ENCODE measurements at regions not wholly inside any gene's neighbourhood (a gene's known extent, or its start where the extent isn't known, plus 50 kb on each side); places are given as distances from the start of the nearest gene placed in this dataset.

DNA sequence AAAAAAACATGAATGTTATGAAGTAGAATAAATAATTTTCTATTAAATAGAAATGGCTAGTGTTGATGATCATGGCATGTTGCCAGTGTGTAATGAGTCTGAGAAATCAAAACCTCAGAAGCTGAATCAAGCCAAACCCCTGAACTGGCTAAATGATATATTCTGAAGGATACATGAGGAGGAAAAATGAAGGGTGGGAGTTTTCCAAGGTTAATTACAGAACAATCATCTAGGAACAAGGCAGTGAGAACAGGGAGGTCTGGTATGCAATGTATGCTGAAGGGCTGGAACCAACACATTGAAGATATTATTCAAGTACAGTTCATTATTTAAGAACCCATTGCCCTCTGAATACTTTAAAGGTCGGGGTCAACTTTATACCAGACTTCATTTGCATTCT, 309.1 kb upstream of the NRIP1 start:
- Mint-ChIP-seq H3K4me3 (no peak overlapping the region), H3K36me3 (ENCODE audit: insufficient read depth) (no peaks in the 10 kb centered on the region), H3K27me3 (ENCODE audit: low read depth) (peaks cover 2% of the 10 kb centered on the region), H3K4me1 (ENCODE audit: low read depth) (peaks cover 3% of the 10 kb centered on the region), H3K9me3 (no peaks in the 10 kb centered on the region)
- no peak for ATAC-seq
- DNase-seq: no peak

- ATAC-seq: no peak
- no peaks in the 10 kb centered on the region for H3K9me3 Mint-ChIP-seq
- H3K27me3 Mint-ChIP-seq (ENCODE audit: low read depth): no peaks in the 10 kb centered on the region
- H3K4me1 Mint-ChIP-seq (ENCODE audit: low read depth): no peaks in the 10 kb centered on the region
- no peak overlapping the region for H3K4me3 Mint-ChIP-seq
- no peak for DNase-seq
- no peaks in the 10 kb centered on the region for H3K36me3 Mint-ChIP-seq (ENCODE audit: insufficient read depth)
These were observed 315.0 kb upstream of the NRIP1 start for GRCh38 chr21:15379776-15380175.

- Mint-ChIP-seq H3K4me3 (no peak overlapping the region), H3K36me3 (ENCODE audit: insufficient read depth) (no peaks in the 10 kb centered on the region), H3K27me3 (ENCODE audit: low read depth) (no peaks in the 10 kb centered on the region), H3K9me3 (no peaks in the 10 kb centered on the region), H3K4me1 (ENCODE audit: low read depth) (no peaks in the 10 kb centered on the region)
- DNase-seq (no peak), ATAC-seq (no peak)
These were observed 318.8 kb upstream of the NRIP1 start for GRCh38 chr21:15383588-15383987.

DNA sequence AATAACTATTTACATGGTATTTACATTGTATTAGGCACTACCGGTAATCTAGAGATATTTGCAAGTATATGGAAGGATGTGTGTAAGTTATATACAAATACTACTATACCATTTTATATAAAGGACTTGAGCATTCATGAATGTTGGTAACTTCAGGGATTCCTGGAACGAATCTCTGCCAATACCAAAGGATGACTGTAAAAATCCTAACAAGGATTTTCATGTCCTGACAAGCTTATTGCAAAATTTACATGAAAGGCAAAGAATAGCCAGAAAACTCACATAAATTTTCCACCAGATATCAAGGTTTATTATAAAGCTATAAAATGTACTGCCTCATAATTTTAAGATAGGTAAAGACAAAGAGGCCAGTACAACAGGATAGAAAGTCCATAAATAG, 325.2 kb upstream of the NRIP1 start:
- no peaks in the 10 kb centered on the region for H3K9me3 Mint-ChIP-seq
- H3K27me3 Mint-ChIP-seq (ENCODE audit: low read depth): no peaks in the 10 kb centered on the region
- DNase-seq (no peak), ATAC-seq (no peak)
- no peaks in the 10 kb centered on the region for H3K36me3 Mint-ChIP-seq (ENCODE audit: insufficient read depth)
- no peaks in the 10 kb centered on the region for H3K4me1 Mint-ChIP-seq (ENCODE audit: low read depth)
- no peak overlapping the region for H3K4me3 Mint-ChIP-seq

- no peak overlapping the region for H3K4me3 Mint-ChIP-seq
- H3K36me3 Mint-ChIP-seq (ENCODE audit: insufficient read depth): no peaks in the 10 kb centered on the region
- ATAC-seq (no peak), DNase-seq (no peak)
- no peaks in the 10 kb centered on the region for H3K27me3 Mint-ChIP-seq (ENCODE audit: low read depth)
- no peaks in the 10 kb centered on the region for H3K9me3 Mint-ChIP-seq
- no peaks in the 10 kb centered on the region for H3K4me1 Mint-ChIP-seq (ENCODE audit: low read depth)
These were observed 332.5 kb upstream of the NRIP1 start for GRCh38 chr21:15397258-15397657.

DNA sequence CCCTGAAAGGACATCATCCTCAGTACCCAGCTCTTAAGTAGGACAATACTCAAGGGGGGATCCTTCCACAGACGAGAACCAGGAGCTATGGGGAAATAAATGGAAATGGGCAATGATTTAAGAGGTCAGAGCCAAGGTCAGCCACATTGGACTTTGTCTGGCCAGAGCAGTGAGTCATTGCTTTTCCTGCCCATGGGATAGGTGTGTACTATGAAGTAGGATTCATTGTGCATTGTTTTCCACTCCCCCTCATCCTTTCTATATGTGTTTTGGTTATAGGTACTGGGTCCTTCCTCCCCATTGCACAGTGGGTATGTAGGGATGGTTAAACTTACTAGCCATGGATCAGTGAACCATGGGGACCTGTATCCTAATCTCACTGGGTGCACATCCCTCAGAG, 328.9 kb upstream of the USP25 start:
- Mint-ChIP-seq H3K4me1 (ENCODE audit: low read depth) (no peaks in the 10 kb centered on the region), H3K36me3 (ENCODE audit: insufficient read depth) (no peaks in the 10 kb centered on the region), H3K9me3 (no peaks in the 10 kb centered on the region), H3K27me3 (ENCODE audit: low read depth) (no peaks in the 10 kb centered on the region), H3K4me3 (no peak overlapping the region)
- no peak for DNase-seq
- no peak for ATAC-seq

DNA sequence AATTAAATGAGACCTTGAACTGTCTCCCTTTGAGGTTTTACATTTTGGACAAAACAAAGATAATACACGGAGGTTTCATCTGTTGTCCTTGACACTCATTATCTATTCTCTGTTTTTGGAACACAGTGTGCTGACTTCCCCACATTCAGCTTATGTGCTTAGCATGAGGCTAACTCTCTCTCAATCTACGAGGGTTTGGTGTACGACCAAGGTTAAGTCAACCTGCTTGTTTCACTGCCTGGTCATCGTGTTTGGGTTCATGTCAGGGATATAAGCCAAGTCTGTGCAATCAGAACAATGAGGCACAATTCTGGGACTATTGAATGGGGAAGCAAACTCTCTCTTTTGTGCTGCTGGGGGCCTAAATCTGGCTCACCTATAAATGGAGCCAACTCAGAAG, 328.5 kb upstream of the USP25 start:
- ATAC-seq (no peak), DNase-seq (no peak)
- no peaks in the 10 kb centered on the region for H3K4me1 Mint-ChIP-seq (ENCODE audit: low read depth)

DNA sequence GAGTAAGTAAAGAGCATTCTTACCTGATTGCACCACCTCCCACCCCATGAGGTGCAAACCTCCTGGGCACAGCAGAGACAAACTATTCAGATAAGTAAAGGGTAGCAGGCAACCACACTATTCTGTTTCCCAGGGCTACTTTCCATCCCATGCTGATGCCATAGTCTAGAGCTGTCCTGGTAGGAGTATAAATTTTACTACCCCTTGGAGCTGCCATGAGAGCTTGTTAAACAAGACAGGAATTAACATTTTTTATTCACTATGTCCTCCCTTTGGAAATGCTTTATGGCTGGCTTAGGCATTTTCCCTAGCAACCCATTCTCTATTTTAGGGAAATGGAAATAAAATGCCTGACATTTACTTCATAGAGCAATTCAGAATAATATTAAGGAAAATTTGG, 324.6 kb upstream of the USP25 start:
- no peak for DNase-seq
- no peaks in the 10 kb centered on the region for H3K36me3 Mint-ChIP-seq (ENCODE audit: insufficient read depth)
- H3K27me3 Mint-ChIP-seq (ENCODE audit: low read depth): no peaks in the 10 kb centered on the region
- no peak overlapping the region for H3K4me3 Mint-ChIP-seq
- no peaks in the 10 kb centered on the region for H3K4me1 Mint-ChIP-seq (ENCODE audit: low read depth)
- ATAC-seq: no peak
- no peaks in the 10 kb centered on the region for H3K9me3 Mint-ChIP-seq

More for the DNA sequence above, 328.5 kb upstream of the USP25 start:
- no peaks in the 10 kb centered on the region for H3K36me3 Mint-ChIP-seq (ENCODE audit: insufficient read depth)
- no peaks in the 10 kb centered on the region for H3K9me3 Mint-ChIP-seq
- H3K27me3 Mint-ChIP-seq (ENCODE audit: low read depth): no peaks in the 10 kb centered on the region
- H3K4me3 Mint-ChIP-seq: no peak overlapping the region

DNA sequence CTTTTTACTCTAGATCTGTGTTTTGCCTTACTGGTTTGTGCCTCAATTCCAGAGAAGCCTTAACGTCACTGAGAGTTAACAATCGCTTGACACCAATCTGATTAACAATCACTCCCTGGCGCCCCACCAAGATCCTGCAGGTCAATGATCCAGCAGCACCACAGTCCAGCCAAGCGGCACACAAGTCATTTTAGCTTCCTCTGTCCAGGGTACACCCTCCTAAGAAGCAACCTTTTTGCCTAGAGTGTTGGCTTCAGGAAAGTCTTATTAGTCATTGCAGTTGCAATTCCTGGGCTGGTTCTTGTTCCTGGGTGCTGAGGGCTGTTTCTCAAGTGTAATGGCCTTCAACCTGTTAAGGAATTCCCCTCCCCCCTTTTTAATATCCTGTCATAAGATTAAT, 323.0 kb upstream of the USP25 start:
- no peak overlapping the region for H3K4me3 Mint-ChIP-seq
- no peaks in the 10 kb centered on the region for H3K4me1 Mint-ChIP-seq (ENCODE audit: low read depth)
- H3K36me3 Mint-ChIP-seq (ENCODE audit: insufficient read depth): no peaks in the 10 kb centered on the region
- H3K27me3 Mint-ChIP-seq (ENCODE audit: low read depth): no peaks in the 10 kb centered on the region
- peaks cover 8% of the 10 kb centered on the region for H3K9me3 Mint-ChIP-seq
- DNase-seq (no peak), ATAC-seq (no peak)

DNA sequence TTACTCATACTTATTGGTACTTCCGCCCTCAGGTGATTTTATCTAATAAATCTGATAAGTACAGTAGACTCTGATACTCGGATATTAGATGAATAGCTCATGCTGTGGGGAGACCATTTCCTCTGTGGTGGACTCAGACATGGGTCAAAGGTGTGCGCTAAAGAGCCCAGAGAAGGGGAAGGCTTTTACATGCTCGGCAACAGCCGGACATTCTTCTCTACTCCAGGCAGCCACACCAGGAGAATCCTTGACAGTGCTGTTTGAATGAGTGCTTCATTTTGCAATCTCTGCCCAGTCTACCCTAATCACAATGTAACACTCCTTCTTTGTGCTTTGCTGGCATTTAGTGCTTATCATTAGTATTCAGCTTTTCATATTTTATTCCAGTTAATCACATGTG, 322.2 kb upstream of the USP25 start:
- no peak overlapping the region for H3K4me3 Mint-ChIP-seq
- ATAC-seq (no peak), DNase-seq (no peak)
- H3K4me1 Mint-ChIP-seq (ENCODE audit: low read depth): no peaks in the 10 kb centered on the region
- no peaks in the 10 kb centered on the region for H3K27me3 Mint-ChIP-seq (ENCODE audit: low read depth)
- H3K36me3 Mint-ChIP-seq (ENCODE audit: insufficient read depth): no peaks in the 10 kb centered on the region
- peaks cover 14% of the 10 kb centered on the region for H3K9me3 Mint-ChIP-seq

DNA sequence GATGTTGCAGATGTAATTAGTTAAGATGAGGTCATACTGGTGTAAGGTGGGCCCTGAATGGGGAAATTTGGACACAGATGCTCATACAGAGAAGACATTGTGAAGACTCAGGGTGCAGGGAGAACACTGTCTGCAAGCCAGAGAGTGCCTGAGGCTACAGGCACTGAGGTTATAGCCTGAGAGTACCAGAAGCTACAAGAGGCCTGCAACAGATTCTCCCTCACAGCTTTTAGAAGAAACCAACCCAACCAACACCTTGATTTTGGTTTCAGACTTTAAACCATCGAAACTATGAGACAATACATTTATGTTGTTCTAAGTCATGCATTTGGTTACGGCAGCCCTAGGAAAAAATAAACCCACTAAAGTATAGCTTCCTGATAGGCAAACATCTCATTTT, 321.7 kb upstream of the USP25 start:
- H3K9me3 Mint-ChIP-seq: peaks cover 14% of the 10 kb centered on the region
- ATAC-seq: no peak
- DNase-seq: no peak
- no peak overlapping the region for H3K4me3 Mint-ChIP-seq
- no peaks in the 10 kb centered on the region for H3K36me3 Mint-ChIP-seq (ENCODE audit: insufficient read depth)
- H3K27me3 Mint-ChIP-seq (ENCODE audit: low read depth): no peaks in the 10 kb centered on the region
- H3K4me1 Mint-ChIP-seq (ENCODE audit: low read depth): no peaks in the 10 kb centered on the region

DNA sequence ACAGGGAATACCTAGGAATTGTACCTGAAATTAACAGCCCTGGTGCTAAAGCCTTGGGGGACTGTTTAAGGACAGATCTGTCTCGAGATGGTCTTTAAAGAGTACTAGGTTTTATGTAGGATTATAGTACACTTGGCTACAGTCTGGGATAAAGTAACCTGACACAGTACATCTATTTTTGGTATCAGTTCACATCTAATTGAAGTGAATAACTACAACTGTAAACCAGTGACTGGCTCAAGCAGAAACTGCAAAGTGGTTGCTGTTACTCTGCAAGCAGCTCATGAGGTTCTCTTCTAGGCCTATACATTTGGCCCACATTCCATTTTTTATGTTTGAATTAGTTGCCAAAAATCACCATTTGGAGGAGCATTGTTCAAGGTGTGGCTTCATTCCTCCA, 320.8 kb upstream of the USP25 start:
- no peak for ATAC-seq
- peaks cover 1% of the 10 kb centered on the region for H3K4me1 Mint-ChIP-seq (ENCODE audit: low read depth)
- H3K9me3 Mint-ChIP-seq: peaks cover 14% of the 10 kb centered on the region
- H3K4me3 Mint-ChIP-seq: no peak overlapping the region
- no peak for DNase-seq
- no peaks in the 10 kb centered on the region for H3K36me3 Mint-ChIP-seq (ENCODE audit: insufficient read depth)
- H3K27me3 Mint-ChIP-seq (ENCODE audit: low read depth): no peaks in the 10 kb centered on the region

DNA sequence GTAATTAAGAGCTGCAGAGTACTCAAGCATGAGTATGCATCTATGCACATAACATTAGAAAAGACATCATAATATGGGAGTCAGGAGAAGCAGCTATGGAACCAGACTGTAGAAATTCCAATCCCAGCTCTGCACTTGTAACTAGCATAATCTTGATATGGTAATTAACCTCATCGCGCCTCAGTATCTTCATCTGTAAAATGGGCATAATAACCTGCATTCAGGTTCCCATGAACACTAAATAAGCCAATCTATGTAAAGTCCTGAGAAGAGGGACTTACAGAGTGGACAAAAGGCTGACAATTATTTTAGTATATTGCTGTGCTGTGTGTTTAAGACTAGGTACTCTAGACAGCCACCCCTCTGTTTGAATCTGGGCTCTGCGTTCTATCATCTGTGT, 318.9 kb upstream of the USP25 start:
- Mint-ChIP-seq H3K36me3 (ENCODE audit: insufficient read depth) (no peaks in the 10 kb centered on the region), H3K9me3 (peaks cover 14% of the 10 kb centered on the region), H3K4me1 (ENCODE audit: low read depth) (peaks cover 2% of the 10 kb centered on the region), H3K27me3 (ENCODE audit: low read depth) (no peaks in the 10 kb centered on the region), H3K4me3 (no peak overlapping the region)
- no peak for ATAC-seq
- no peak for DNase-seq

DNA sequence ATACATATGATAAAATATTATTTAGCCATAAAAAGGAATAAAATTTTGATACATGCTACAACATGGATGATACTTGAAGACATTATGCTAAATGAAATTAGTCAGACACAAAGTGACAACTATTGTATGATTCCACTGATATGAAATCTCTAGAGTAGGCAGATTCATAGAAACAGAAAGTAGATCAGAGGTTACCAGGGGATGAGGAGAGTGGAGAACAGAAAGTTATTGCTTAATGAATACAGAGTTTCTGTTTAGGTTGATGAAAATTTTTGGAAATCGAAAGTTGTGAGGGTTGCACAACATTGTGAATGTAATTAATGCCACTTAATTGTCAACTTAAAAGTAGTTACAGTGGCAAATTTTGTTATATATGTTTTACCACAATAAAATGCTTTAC, 315.7 kb upstream of the USP25 start:
- peaks cover 2% of the 10 kb centered on the region for H3K4me1 Mint-ChIP-seq (ENCODE audit: low read depth)
- no peaks in the 10 kb centered on the region for H3K36me3 Mint-ChIP-seq (ENCODE audit: insufficient read depth)
- ATAC-seq (peak; percentile 69 to 88), DNase-seq (no peak)
- no peak overlapping the region for H3K4me3 Mint-ChIP-seq
- H3K9me3 Mint-ChIP-seq: peaks cover 14% of the 10 kb centered on the region
- peaks cover 3% of the 10 kb centered on the region for H3K27me3 Mint-ChIP-seq (ENCODE audit: low read depth)

GRCh38 chr21:15415541-15416261, 314.1 kb upstream of the USP25 start:
- Mint-ChIP-seq H3K36me3 (ENCODE audit: insufficient read depth) (no peaks in the 10 kb centered on the region), H3K4me1 (ENCODE audit: low read depth) (peaks cover 2% of the 10 kb centered on the region), H3K4me3 (no peak overlapping the region), H3K9me3 (peaks cover 14% of the 10 kb centered on the region), H3K27me3 (ENCODE audit: low read depth) (peaks cover 3% of the 10 kb centered on the region)
- DNase-seq: no peak
- ATAC-seq: no peak

DNA sequence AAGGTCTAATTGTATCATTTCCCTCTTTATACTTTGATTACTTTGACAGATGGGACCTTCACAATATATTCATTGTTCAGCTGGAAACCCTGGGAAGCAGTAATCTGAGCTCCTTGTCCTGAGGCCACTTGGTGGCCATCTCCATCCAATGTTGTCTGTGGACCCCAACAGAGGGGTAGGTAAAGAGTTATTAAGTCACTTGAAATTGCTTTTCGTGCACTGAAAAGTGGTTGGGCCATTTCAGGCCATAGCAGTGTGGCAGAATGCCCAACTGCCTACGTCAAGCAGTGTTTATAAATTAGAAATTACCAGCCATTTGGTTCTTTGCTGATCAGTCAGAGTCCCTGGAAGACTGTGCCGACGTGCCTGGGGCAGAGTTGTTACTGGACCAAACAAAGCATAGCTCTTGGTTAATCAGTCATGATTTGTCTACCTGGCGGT, 308.3 kb upstream of the USP25 start:
- DNase-seq (no peak), ATAC-seq (no peak)
- H3K27me3 Mint-ChIP-seq (ENCODE audit: low read depth): peaks cover 3% of the 10 kb centered on the region
- peaks cover 27% of the 10 kb centered on the region for H3K4me1 Mint-ChIP-seq (ENCODE audit: low read depth)
- H3K36me3 Mint-ChIP-seq (ENCODE audit: insufficient read depth): no peaks in the 10 kb centered on the region
- no peak overlapping the region for H3K4me3 Mint-ChIP-seq
- H3K9me3 Mint-ChIP-seq: no peaks in the 10 kb centered on the region

All from activated T-cell treated with anti-CD3 and anti-CD28 coated beads, Interleukin-2, amount 50 U/mL, for 4 hours (primary cell).